Smooth muscle cell (in vitro differentiated cells): ENCODE measurements at regions not wholly inside any gene's neighbourhood (a gene's known extent, or its start where the extent isn't known, plus 50 kb on each side); places are given as distances from the start of the nearest gene placed in this dataset.

Experiments used
- DNase-seq: peaks from one replicate; lab custom pipeline; 2025; ENCODE audit not compliant: unreplicated experiment; lab: John Stamatoyannopoulos, UW
- H2AFZ ChIP-seq: fragments of 200-600 bp; sonication (generic); 2 replicates; pipeline ENCODE4 v1.6.0; 2016; ENCODE audit warnings: antibody characterized with exemption, low read depth, mild to moderate bottlenecking
- H3F3A ChIP-seq: fragments of 200-600 bp; sonication (generic); 2 replicates; pipeline ENCODE4 v1.6.0; 2017; ENCODE audit warnings: antibody characterized with exemption, low read depth
- H3K27ac ChIP-seq: fragments of 200-600 bp; sonication (generic); 2 replicates; pipeline ENCODE4 v1.5.1; 2016; ENCODE audit warnings: low read depth, mild to moderate bottlenecking
- H3K27me3 ChIP-seq: fragments of 200-600 bp; sonication (generic); 2 replicates; pipeline ENCODE4 v1.6.1; 2016; ENCODE audit warnings: low read depth, mild to moderate bottlenecking
- H3K36me3 ChIP-seq: fragments of 200-600 bp; sonication (generic); 2 replicates; pipeline ENCODE4 v1.5.1; 2016; ENCODE audit warnings: low read depth
- H3K4me1 ChIP-seq: fragments of 200-600 bp; sonication (generic); 2 replicates; pipeline ENCODE4 v1.5.1; 2016; ENCODE audit warnings: low read depth
- H3K4me2 ChIP-seq: fragments of 200-600 bp; sonication (generic); 2 replicates; pipeline ENCODE4 v1.6.0; 2016; ENCODE audit warnings: mild to moderate bottlenecking
- H3K4me3 ChIP-seq: fragments of 200-600 bp; sonication (generic); 2 replicates; pipeline ENCODE4 v1.5.1; 2016; ENCODE audit warnings: mild to moderate bottlenecking
- H3K79me2 ChIP-seq: fragments of 200-600 bp; sonication (generic); 2 replicates; pipeline ENCODE4 v1.6.0; 2016; ENCODE audit warnings: low read depth, mild to moderate bottlenecking
- H3K9ac ChIP-seq: fragments of 200-600 bp; sonication (generic); 2 replicates; pipeline ENCODE4 v1.6.0; 2016; ENCODE audit warnings: low read depth
- H3K9me3 ChIP-seq: fragments of 200-600 bp; sonication (generic); replicated peaks from 2 replicates; pipeline ENCODE4 v1.5.1; 2016; ENCODE audit warnings: low read depth
- H4K20me1 ChIP-seq: fragments of 200-600 bp; sonication (generic); 2 replicates; pipeline ENCODE4 v1.6.0; 2016; ENCODE audit warnings: low read depth
- WGBS: methylation state at CpG from one replicate; pipeline ENCODE4 v1.1.7; 2016; ENCODE audit warnings: low lambda C conversion rate; 5-methylcytosine and 5-hydroxymethylcytosine counted together
- TF ChIP-seq, protein P1 (sequence below): fragments of 200-600 bp; sonication (generic); IDR thresholded peaks from 2 replicates; pipeline ENCODE4 v1.5.1; 2017; ENCODE audit warnings: borderline replicate concordance, mild to moderate bottlenecking, antibody characterized with exemption; ENCODE audit not compliant: insufficient read depth, poor library complexity, severe bottlenecking

DNA sequence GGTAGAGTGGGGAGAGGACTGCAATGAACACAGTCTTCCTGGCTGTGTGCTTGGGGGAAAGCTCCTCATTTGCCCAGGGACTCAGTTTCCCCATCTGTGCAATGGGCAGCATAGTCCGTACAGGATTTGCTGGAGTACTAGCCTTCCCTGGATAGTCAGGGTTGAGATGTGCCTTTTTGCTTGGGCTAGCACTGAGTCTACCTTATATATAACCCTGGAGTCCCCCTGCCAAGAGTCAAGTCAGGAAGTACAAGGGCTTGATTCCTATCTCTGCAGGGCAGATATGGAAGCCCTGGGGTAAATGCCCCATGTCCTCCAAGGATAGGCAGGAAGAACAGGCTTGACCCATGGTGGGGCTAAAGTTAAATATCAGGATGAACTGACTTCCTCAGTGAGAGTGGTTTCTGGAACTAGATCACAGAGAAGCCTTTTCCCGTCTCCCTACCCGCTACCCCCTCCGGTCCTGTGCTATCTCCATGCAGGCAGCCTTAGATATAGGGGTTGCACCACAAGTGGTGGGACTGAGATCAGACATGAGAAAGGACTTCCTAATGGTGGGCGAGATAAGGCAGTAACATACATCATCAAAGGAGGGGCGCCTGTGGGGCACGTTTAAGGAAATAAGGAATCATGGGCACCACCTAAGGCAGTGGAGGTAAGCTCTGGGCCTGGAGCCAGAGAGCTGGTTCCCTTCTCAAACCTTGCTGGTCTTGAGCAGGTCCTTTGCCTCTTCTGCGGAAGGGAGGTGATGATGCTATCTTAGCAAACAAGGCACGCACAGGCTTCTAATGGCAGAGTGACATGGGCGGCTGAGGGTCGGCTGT, 157.9 kb downstream of the MRPL14 start:
- DNase-seq = no peak

DNA sequence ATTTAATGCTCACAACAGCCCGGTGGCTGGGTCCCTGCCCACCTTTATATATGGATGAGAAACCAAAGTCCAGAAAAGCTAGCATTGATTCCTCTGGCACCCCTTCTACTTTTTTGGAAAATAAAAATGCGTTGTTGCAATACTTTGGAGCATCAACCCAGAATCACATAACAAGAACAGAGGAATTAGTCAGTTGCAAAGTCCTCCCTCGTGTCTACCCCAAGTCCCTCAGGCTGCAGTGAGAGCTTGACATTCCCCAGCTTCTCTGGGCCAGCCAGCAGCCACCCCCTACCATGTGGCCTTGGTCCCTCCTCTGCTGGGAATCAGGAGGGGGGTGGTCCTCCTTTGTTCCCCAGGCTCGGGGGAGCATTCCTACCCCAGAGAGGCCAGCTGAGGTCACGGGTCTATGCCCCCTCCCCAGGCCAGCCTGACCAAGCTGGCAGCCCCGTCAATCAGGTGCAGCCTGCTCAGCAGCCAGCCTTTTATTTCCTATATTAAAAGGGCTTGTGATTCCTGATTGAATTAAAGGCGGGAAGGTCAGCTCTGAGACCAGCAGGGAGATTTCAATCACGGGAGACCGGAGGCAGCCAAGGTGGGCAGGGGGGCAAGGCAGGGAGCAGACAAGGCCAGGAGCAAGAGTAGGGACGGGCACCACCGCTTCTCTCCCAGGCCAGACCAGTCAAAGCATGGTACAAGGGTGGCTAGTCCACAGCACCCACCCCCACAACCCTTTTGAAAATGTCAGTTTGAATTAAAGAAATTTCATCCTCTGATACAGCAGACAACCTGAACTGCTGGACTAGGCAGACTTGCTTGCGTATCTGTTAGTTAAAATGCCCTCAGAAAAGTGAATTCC, 158.9 kb downstream of the MRPL14 start:
- H2AFZ ChIP-seq = no peak overlapping the region
- H3K4me1 ChIP-seq = no peaks in the 10 kb centered on the region
- no peaks in the 10 kb centered on the region for H4K20me1 ChIP-seq
- no peaks in the 10 kb centered on the region for H3F3A ChIP-seq
- H3K9ac ChIP-seq = no peak overlapping the region
- H3K4me2 ChIP-seq = no peak overlapping the region
- no peak for DNase-seq
- 84% methylated on average over 12 of the region's 12 CpGs for WGBS
- H3K4me3 ChIP-seq = no peak overlapping the region
- H3K9me3 ChIP-seq = no peaks in the 10 kb centered on the region
- no peak overlapping the region for H3K27ac ChIP-seq
- no peaks in the 10 kb centered on the region for H3K36me3 ChIP-seq
- no peaks in the 10 kb centered on the region for H3K79me2 ChIP-seq
- TF ChIP-seq, protein P1, sequence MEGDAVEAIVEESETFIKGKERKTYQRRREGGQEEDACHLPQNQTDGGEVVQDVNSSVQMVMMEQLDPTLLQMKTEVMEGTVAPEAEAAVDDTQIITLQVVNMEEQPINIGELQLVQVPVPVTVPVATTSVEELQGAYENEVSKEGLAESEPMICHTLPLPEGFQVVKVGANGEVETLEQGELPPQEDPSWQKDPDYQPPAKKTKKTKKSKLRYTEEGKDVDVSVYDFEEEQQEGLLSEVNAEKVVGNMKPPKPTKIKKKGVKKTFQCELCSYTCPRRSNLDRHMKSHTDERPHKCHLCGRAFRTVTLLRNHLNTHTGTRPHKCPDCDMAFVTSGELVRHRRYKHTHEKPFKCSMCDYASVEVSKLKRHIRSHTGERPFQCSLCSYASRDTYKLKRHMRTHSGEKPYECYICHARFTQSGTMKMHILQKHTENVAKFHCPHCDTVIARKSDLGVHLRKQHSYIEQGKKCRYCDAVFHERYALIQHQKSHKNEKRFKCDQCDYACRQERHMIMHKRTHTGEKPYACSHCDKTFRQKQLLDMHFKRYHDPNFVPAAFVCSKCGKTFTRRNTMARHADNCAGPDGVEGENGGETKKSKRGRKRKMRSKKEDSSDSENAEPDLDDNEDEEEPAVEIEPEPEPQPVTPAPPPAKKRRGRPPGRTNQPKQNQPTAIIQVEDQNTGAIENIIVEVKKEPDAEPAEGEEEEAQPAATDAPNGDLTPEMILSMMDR = no peak
- no peaks in the 10 kb centered on the region for H3K27me3 ChIP-seq

More for the DNA sequence above, 157.9 kb downstream of the MRPL14 start:
- Histone ChIP-seq H3K4me1 (no peaks in the 10 kb centered on the region), H3K79me2 (no peaks in the 10 kb centered on the region), H2AFZ (no peak overlapping the region), H4K20me1 (no peaks in the 10 kb centered on the region), H3K27ac (no peak overlapping the region), H3K9me3 (no peaks in the 10 kb centered on the region), H3F3A (no peaks in the 10 kb centered on the region), H3K36me3 (no peaks in the 10 kb centered on the region), H3K4me3 (no peak overlapping the region), H3K27me3 (no peaks in the 10 kb centered on the region), H3K4me2 (no peak overlapping the region), H3K9ac (no peak overlapping the region)
- TF ChIP-seq, protein P1 = no peak
- 87% methylated on average over 11 of the region's 11 CpGs for WGBS

DNA sequence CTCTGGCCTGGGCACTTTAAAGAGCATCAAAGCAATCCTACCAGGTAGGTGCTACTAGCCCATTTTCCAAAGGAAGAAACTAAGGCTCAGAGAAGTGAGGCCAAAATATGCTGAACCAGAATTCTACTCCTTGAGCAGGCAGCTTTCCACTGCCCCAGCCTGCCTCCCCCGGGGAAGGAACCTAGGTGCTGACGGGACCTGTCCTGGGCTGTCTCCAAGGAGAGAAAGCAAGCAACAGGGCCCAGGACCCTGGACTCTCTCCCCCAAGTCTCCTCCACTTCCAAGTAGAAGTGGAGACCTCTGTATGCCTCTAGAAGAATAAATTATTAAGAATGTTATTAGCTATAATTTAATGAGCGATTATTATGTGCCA, 159.5 kb downstream of the MRPL14 start:
- TF ChIP-seq, protein P1 = no peak
- Histone ChIP-seq H4K20me1 (no peaks in the 10 kb centered on the region), H3K36me3 (no peaks in the 10 kb centered on the region), H3K9ac (no peak overlapping the region), H3K9me3 (no peaks in the 10 kb centered on the region), H3K4me1 (no peaks in the 10 kb centered on the region), H3K4me3 (no peak overlapping the region), H3K79me2 (no peaks in the 10 kb centered on the region), H3K27me3 (no peaks in the 10 kb centered on the region), H2AFZ (no peak overlapping the region), H3F3A (no peaks in the 10 kb centered on the region), H3K27ac (no peak overlapping the region), H3K4me2 (no peak overlapping the region)
- WGBS = 84% methylated on average over 3 of the region's 3 CpGs
- DNase-seq = no peak
